Hippocampal formation (tissue), 2 donors: ENCODE measurements at regions not wholly inside any gene's neighbourhood (a gene's known extent, or its start where the extent isn't known, plus 50 kb on each side); places are given as distances from the start of the nearest gene placed in this dataset.

Experiments used
- DNase-seq, 2 donors: peaks; one replicate each; lab custom pipeline; 2025; lab: John Stamatoyannopoulos, UW

GRCh38 chr3:36192901-36193300 lies 187.4 kb upstream of the STAC start:
- no peak for DNase-seq

GRCh38 chr3:36193448-36193847 lies 186.9 kb upstream of the STAC start:
- no peak for DNase-seq

- DNase-seq = no peak
These were observed 184.2 kb upstream of the STAC start for GRCh38 chr3:36196058-36196457.

GRCh38 chr3:36197151-36197550 lies 183.2 kb upstream of the STAC start:
- DNase-seq = no peak

GRCh38 chr3:36201546-36201945 lies 178.8 kb upstream of the STAC start:
- DNase-seq = no peak

- no peak for DNase-seq
These were observed 173.2 kb upstream of the STAC start for GRCh38 chr3:36206956-36207580.

- no peak for DNase-seq
These were observed 169.3 kb upstream of the STAC start for GRCh38 chr3:36210840-36211651.

GRCh38 chr3:36211652-36211999 lies 168.7 kb upstream of the STAC start:
- DNase-seq = no peak

- no peak for DNase-seq
These were observed 168.1 kb upstream of the STAC start for GRCh38 chr3:36212251-36212650.

- no peak for DNase-seq
These were observed 165.8 kb upstream of the STAC start for GRCh38 chr3:36214460-36214859.

- no peak for DNase-seq
These were observed 165.1 kb upstream of the STAC start for GRCh38 chr3:36215241-36215640.

- no peak for DNase-seq
These were observed 160.9 kb upstream of the STAC start for GRCh38 chr3:36219398-36219797.

- DNase-seq = no peak
These were observed 160.1 kb upstream of the STAC start for GRCh38 chr3:36220173-36220572.

GRCh38 chr3:36221975-36222374 lies 158.3 kb upstream of the STAC start:
- no peak for DNase-seq

GRCh38 chr3:36227980-36228379 lies 152.3 kb upstream of the STAC start:
- no peak for DNase-seq

- DNase-seq = no peak
These were observed 150.8 kb upstream of the STAC start for GRCh38 chr3:36229496-36229895.

- no peak for DNase-seq
These were observed 147.4 kb upstream of the STAC start for GRCh38 chr3:36232797-36233489.

GRCh38 chr3:36244728-36245127 lies 135.6 kb upstream of the STAC start:
- no peak for DNase-seq

- no peak for DNase-seq
These were observed 131.9 kb upstream of the STAC start for GRCh38 chr3:36248374-36248773.

GRCh38 chr3:36250191-36250590 lies 130.1 kb upstream of the STAC start:
- no peak for DNase-seq

GRCh38 chr3:36257158-36257852 lies 123.0 kb upstream of the STAC start:
- no peak for DNase-seq

- no peak for DNase-seq
These were observed 121.9 kb upstream of the STAC start for GRCh38 chr3:36258421-36258820.

GRCh38 chr3:36259580-36259979 lies 120.7 kb upstream of the STAC start:
- no peak for DNase-seq
